Mesodermal cell (in vitro differentiated cells): ENCODE measurements at regions not wholly inside any gene's neighbourhood (a gene's known extent, or its start where the extent isn't known, plus 50 kb on each side); places are given as distances from the start of the nearest gene placed in this dataset.

Experiments
- H3K27ac ChIP-seq: 2 replicates; pipeline ENCODE4 v1.7.0; 2013; ENCODE audit warnings: mild to moderate bottlenecking, low read depth, low read length, moderate library complexity; ENCODE audit not compliant: severe bottlenecking
- H3K36me3 ChIP-seq: 2 replicates; pipeline ENCODE4 v1.7.1; 2013; ENCODE audit warnings: mild to moderate bottlenecking, low read length, moderate library complexity; ENCODE audit not compliant: control insufficient read depth, insufficient read depth
- H3K4me1 ChIP-seq: one replicate; pipeline ENCODE4 v1.7.1; 2013; ENCODE audit warnings: mild to moderate bottlenecking, low read length; ENCODE audit not compliant: insufficient read depth, control insufficient read depth, poor library complexity, severe bottlenecking
- H3K4me3 ChIP-seq: 2 replicates; pipeline ENCODE4 v1.7.0; 2013; ENCODE audit warnings: low read length, control low read depth, mild to moderate bottlenecking; ENCODE audit not compliant: insufficient read depth, poor library complexity, severe bottlenecking; ENCODE audit errors: extremely low read depth
- H3K9me3 ChIP-seq: 2 replicates; pipeline ENCODE4 v1.7.1; 2013; ENCODE audit warnings: mild to moderate bottlenecking, low read length, moderate library complexity; ENCODE audit not compliant: control insufficient read depth
- WGBS, 2 experiments: methylation state at CpG; one replicate each; pipeline ENCODE4 v1.1.5; 2013; ENCODE audit warnings: missing lambda C conversion rate in 2 of 2; ENCODE audit not compliant: insufficient coverage in 2 of 2; 5-methylcytosine and 5-hydroxymethylcytosine counted together

DNA sequence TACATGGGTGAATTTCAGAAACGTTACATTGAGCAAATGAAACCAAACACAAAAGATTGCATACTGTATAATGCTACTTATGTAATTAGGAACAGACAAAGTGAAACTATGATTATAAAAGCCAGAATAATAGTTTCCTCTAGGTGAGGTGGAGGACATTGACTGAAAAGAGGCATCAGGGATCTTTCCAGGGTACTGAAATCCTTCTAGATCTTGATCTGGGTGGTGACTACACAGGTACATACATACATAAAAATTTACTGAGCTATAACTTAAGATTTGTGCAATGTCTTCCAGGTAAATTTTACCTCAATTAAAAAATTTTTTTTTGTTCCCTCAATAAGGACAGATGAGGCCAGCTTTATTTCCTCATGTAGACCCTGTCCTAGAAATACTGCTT, 665.6 kb upstream of the UBE2E2 start:
- H3K36me3 ChIP-seq: no peaks in the 10 kb centered on the region
- no peaks in the 10 kb centered on the region for H3K4me1 ChIP-seq
- no CpG with 5 or more reads among the region's 1 CpG for WGBS, 2 experiments
- no peak overlapping the region for H3K27ac ChIP-seq
- no peaks in the 10 kb centered on the region for H3K9me3 ChIP-seq
- H3K4me3 ChIP-seq: no peak overlapping the region

- Histone ChIP-seq H3K4me3 (no peak overlapping the region), H3K36me3 (no peaks in the 10 kb centered on the region), H3K9me3 (peaks cover 3% of the 10 kb centered on the region), H3K4me1 (no peaks in the 10 kb centered on the region), H3K27ac (no peak overlapping the region)
- 70% methylated on average over 2 of the region's 2 CpGs; no CpG with 5 or more reads in 1 of the 2 experiments for WGBS, 2 experiments
Observed at GRCh38 chr3:22542311-22542710, 660.8 kb upstream of the UBE2E2 start.

DNA sequence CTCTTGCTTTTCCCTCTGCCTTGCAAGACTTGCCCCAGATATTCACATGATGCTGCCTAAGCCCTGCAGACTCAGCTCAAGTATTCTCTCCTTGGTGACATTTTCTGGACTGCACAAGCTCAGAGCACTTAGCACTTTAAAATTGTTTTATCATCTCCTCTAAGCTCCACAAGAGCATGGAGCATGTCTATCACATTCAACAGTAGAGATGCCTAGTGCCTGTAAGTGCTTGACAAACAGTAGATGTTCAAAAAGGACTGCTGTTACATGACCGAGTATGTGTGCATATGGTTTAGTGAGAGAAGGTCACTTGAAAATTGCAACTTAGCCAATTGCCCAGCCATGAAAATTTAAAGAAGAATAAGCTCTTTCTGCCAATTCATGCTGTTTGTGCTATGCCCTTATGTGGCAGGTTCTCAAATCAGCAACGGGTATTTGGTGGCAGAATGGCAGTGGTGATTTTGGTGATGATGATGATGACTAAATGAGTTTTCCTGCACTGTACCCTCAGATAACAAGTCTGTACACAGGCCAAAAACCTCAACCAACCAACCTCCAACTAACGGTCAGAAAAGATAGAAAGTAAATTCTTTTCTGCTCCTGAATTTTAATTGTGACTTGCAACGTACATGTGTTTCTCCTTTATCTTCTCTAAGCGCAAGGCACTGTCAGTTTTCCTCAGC, 647.2 kb upstream of the UBE2E2 start:
- WGBS, 2 experiments: 73 to 95% methylated on average over 2 to 3 of the region's 5 CpGs
- Histone ChIP-seq H3K4me1 (no peaks in the 10 kb centered on the region), H3K36me3 (no peaks in the 10 kb centered on the region), H3K9me3 (no peaks in the 10 kb centered on the region), H3K4me3 (no peak overlapping the region), H3K27ac (no peak overlapping the region)

DNA sequence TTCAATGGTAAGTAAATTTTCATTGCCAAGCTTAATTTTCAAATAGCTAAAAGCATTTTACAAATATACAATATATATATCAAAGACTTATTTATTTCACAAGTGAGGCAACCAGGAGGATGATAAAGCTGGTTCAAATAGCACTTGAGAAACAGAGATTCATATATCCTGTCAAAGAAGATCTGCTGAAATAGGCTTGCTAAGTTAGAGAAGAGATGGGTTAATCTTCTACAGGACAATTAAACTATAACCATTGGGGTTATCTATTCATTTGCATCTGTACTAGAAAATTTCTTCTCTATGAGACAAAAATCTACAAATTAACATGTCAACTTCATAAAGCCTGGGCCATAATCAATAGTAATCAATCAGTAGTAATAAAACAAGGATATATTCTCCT, 637.7 kb upstream of the UBE2E2 start:
- H3K36me3 ChIP-seq: no peaks in the 10 kb centered on the region
- H3K27ac ChIP-seq: no peak overlapping the region
- no peak overlapping the region for H3K4me3 ChIP-seq
- H3K4me1 ChIP-seq: no peaks in the 10 kb centered on the region
- H3K9me3 ChIP-seq: no peaks in the 10 kb centered on the region

- no peaks in the 10 kb centered on the region for H3K9me3 ChIP-seq
- H3K27ac ChIP-seq: no peak overlapping the region
- H3K36me3 ChIP-seq: no peaks in the 10 kb centered on the region
- WGBS, 2 experiments: no CpG with 5 or more reads among the region's 1 CpG
- no peaks in the 10 kb centered on the region for H3K4me1 ChIP-seq
- H3K4me3 ChIP-seq: no peak overlapping the region
Observed at GRCh38 chr3:22568285-22568684, 634.8 kb upstream of the UBE2E2 start.

DNA sequence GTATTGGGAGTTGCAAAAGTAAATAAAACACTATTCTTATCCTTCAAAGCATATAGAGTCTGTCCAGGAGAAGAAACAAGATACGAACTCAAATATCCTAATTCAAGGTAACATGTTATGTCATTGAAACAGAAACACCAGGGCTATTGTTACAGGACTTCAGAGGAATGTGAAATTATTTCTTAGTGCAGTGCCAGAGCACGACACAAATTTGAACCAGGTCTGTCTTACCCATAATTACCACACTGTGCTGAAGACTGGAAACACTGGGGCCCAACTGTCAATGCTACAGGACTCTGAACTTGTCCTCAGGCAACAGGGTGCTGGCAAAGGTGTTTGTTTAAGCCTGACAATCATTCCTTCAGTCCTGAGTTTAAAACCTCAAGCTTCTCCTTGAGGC, 633.6 kb upstream of the UBE2E2 start:
- Histone ChIP-seq H3K4me1 (no peaks in the 10 kb centered on the region), H3K4me3 (no peak overlapping the region), H3K9me3 (no peaks in the 10 kb centered on the region), H3K36me3 (no peaks in the 10 kb centered on the region), H3K27ac (no peak overlapping the region)
- 83% methylated on average over 1 of the region's 2 CpGs; no CpG with 5 or more reads in 1 of the 2 experiments for WGBS, 2 experiments

DNA sequence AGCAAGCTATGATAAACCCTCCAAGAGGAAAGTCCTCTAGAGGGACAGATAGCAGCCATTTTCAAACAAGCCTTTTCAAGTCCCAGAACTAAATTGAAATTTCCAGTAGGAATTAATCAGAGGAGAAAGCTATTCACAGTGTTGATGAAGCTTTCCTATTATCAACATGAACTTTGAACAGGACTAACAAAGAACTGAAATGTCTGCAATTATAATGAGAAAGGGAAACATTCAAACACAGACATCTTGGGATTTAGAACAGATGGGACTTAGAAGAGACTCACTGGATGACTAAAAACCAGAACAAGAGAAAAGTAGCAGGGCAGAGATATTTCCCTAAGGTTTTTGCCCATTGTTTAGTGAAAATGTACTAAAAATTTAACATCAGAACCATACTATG, 622.1 kb upstream of the UBE2E2 start:
- Histone ChIP-seq H3K36me3 (no peaks in the 10 kb centered on the region), H3K27ac (no peak overlapping the region), H3K9me3 (no peaks in the 10 kb centered on the region), H3K4me1 (peaks cover 8% of the 10 kb centered on the region), H3K4me3 (no peak overlapping the region)

DNA sequence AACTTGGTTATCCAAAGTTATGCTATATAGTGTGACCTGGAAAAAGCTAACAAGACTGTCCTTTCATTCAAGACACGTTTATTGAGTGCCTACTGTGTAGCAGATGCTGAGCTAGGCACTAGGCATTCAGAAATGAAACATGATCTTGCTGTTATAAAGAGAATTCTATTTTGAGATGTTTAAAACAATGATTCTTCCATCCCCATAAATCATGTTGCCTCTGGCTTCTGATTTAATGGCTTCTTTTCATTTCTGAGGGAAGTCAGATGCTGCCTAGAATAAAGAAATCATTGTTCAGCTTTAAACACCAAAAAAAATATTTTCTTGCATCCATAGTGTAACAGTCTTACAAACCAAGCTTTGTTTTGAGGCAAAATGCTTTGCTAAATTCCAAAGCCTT, 620.9 kb upstream of the UBE2E2 start:
- Histone ChIP-seq H3K36me3 (no peaks in the 10 kb centered on the region), H3K27ac (no peak overlapping the region), H3K9me3 (no peaks in the 10 kb centered on the region), H3K4me1 (peaks cover 8% of the 10 kb centered on the region), H3K4me3 (no peak overlapping the region)
- no CpG with 5 or more reads among the region's 1 CpG for whole genome bisulfite sequencing, 2 experiments

DNA sequence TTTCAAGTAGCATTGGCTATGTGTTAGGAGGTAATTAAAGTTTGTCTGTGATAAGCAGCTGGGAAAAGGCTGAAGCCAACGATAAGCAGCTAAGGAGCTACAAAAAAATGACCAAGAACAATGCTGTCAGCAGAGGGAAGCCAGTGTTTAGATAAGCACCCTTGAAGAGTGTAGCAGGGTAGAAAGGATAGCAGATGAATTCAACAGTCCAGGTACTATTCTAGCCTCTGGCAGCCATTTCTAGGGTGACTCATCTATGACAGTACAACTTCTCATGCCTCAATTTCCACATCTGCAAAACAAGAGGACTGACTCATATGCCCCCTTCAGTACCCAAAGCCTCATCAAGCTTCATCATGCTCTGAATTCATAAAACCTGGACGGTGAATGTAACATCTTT, 617.6 kb upstream of the UBE2E2 start:
- Histone ChIP-seq H3K9me3 (no peaks in the 10 kb centered on the region), H3K27ac (no peak overlapping the region), H3K4me3 (no peak overlapping the region), H3K36me3 (no peaks in the 10 kb centered on the region), H3K4me1 (peaks cover 8% of the 10 kb centered on the region)
- WGBS, 2 experiments: 50 to 92% methylated on average over 1 of the region's 2 CpGs

DNA sequence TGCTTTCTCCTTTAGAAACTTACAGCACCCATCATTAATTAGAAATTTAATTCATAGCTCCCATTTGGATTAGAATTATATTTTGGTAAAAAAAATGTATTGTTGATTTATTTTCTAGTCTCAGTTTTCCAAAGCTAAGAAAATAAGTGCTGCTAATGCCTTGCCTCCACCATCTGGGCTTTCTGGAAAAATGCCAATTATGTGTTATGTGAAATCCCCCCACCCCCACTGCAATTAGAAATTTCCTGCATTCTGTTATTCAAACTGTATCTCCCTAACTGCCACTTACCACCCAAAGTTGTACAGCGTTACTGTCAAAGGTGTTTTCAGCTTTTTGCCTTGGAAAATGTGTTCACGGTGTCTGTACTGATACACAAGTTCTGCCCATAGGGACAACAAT, 617.2 kb upstream of the UBE2E2 start:
- no peak overlapping the region for H3K4me3 ChIP-seq
- no CpG with 5 or more reads among the region's 2 CpGs for WGBS, 2 experiments
- H3K4me1 ChIP-seq: peaks cover 8% of the 10 kb centered on the region
- no peak overlapping the region for H3K27ac ChIP-seq
- no peaks in the 10 kb centered on the region for H3K9me3 ChIP-seq
- H3K36me3 ChIP-seq: no peaks in the 10 kb centered on the region

DNA sequence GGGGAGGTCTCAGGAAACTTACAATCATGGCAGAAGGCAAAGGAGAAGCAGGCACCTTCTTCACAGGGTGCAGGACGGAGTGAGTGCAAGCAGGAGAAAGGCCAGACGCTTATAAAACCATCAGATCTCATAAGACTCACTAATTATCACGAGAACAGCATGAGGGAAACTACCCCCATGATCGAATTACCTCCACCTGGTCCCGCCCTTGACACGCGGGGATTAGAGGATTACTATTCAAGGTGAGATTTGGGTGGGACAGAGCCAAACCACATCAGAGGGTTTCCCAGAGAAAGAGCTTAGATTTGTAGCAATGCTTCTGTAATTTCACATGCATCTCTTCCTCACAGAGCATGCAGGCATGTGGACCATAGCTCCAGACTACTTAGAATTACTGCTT, 615.7 kb upstream of the UBE2E2 start:
- Histone ChIP-seq H3K9me3 (no peaks in the 10 kb centered on the region), H3K4me3 (no peak overlapping the region), H3K36me3 (no peaks in the 10 kb centered on the region), H3K4me1 (peaks cover 8% of the 10 kb centered on the region), H3K27ac (no peak overlapping the region)
- WGBS, 2 experiments: 78 to 83% methylated on average over 1 to 5 of the region's 7 CpGs
